Naive B cell (primary cell): ENCODE measurements at regions not wholly inside any gene's neighbourhood (a gene's known extent, or its start where the extent isn't known, plus 50 kb on each side); places are given as distances from the start of the nearest gene placed in this dataset.
"Not testable (repeated sequence)": the region's sequence is repeated elsewhere in the genome, so short reads cannot be mapped to it uniquely, and the experiment has no call there.

Source experiments
- ATAC-seq, 2 donors: fragments of 150-1000 bp; cut with Tn5 transposase; 2 replicates each; pipeline ENCODE4 v1.10.0; 2021; ENCODE audit warnings: low read depth in 2 of 2, mild to moderate bottlenecking in 2 of 2, moderate library complexity in 2 of 2
- DNase-seq: peaks from one replicate; pipeline ENCODE4 v3.0.0; 2022
- H3K27ac Mint-ChIP-seq, 6 donors: one replicate each; pipeline ENCODE4 v1.8.0; 2020 to 2022; ENCODE audit warnings: mild to moderate bottlenecking in 6 of 6, mixed read lengths in 6 of 6, moderate library complexity in 5 of 6, inconsistent platforms in 2 of 6
- H3K27me3 Mint-ChIP-seq, 3 donors: one replicate each; pipeline ENCODE4 v1.8.0; 2021 to 2022; ENCODE audit warnings: mixed read lengths in 3 of 3, mild to moderate bottlenecking in 1 of 3
- H3K36me3 Mint-ChIP-seq, 2 donors: one replicate each; pipeline ENCODE4 v1.8.0; 2020 to 2022; ENCODE audit warnings: mixed read lengths in 2 of 2, inconsistent platforms in 1 of 2, mild to moderate bottlenecking in 1 of 2
- H3K4me1 Mint-ChIP-seq, 3 donors: one replicate each; pipeline ENCODE4 v1.8.0; 2020 to 2022; ENCODE audit warnings: mixed read lengths in 3 of 3, inconsistent platforms in 1 of 3, mild to moderate bottlenecking in 1 of 3, moderate library complexity in 1 of 3
- H3K4me3 Mint-ChIP-seq, 8 donors: one replicate each; pipeline ENCODE4 v1.8.0; 2020 to 2022; ENCODE audit warnings: mild to moderate bottlenecking in 8 of 8, mixed read lengths in 8 of 8, moderate library complexity in 8 of 8, inconsistent platforms in 2 of 8
- H3K9me3 Mint-ChIP-seq, 7 donors: one replicate each; pipeline ENCODE4 v1.8.0; 2020 to 2022; ENCODE audit warnings: mixed read lengths in 7 of 7, mild to moderate bottlenecking in 5 of 7, inconsistent platforms in 2 of 7, moderate library complexity in 1 of 7

DNA sequence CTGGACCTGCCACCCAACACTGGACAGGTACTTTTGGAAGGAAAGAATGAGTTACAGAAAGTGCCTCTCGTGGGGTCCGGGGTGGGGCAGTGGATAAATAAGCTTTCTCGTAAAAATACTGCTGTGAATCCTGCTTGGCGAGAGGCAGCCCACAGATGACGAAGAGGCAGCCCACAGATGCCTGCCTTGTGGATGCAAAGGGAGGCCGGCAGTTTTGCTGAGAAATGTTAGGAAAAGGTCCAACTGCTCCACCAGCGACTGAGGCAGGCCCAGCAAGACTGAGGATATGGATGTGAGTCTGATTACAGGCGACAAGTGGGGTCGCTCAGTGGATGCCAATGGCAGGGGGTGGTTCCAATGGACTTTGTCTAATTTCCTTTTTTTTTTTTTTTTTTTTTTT, 79.1 kb upstream of the PPP1R26 start:
- H3K4me3 Mint-ChIP-seq = no peak overlapping the region
- no peaks in the 10 kb centered on the region for H3K36me3 Mint-ChIP-seq
- H3K4me1 Mint-ChIP-seq = no peaks in the 10 kb centered on the region
- DNase-seq (no peak), ATAC-seq (no peak)
- peaks cover 0 to 4% (median 0%) of the 10 kb centered on the region in 7 donors for H3K9me3 Mint-ChIP-seq
- H3K27ac Mint-ChIP-seq = no peak overlapping the region
- H3K27me3 Mint-ChIP-seq = peaks cover 0 to 6% (median 3%) of the 10 kb centered on the region in 3 donors

GRCh38 chr9:135401218-135401617, 78.4 kb upstream of the PPP1R26 start:
- H3K27ac Mint-ChIP-seq = no peak overlapping the region
- H3K4me1 Mint-ChIP-seq = no peaks in the 10 kb centered on the region
- no peaks in the 10 kb centered on the region for H3K36me3 Mint-ChIP-seq
- peaks cover 3 to 10% (median 3%) of the 10 kb centered on the region in 3 donors for H3K27me3 Mint-ChIP-seq
- DNase-seq (no peak), ATAC-seq (no peak)
- peaks cover 0 to 4% (median 0%) of the 10 kb centered on the region in 7 donors for H3K9me3 Mint-ChIP-seq
- no peak overlapping the region for H3K4me3 Mint-ChIP-seq

DNA sequence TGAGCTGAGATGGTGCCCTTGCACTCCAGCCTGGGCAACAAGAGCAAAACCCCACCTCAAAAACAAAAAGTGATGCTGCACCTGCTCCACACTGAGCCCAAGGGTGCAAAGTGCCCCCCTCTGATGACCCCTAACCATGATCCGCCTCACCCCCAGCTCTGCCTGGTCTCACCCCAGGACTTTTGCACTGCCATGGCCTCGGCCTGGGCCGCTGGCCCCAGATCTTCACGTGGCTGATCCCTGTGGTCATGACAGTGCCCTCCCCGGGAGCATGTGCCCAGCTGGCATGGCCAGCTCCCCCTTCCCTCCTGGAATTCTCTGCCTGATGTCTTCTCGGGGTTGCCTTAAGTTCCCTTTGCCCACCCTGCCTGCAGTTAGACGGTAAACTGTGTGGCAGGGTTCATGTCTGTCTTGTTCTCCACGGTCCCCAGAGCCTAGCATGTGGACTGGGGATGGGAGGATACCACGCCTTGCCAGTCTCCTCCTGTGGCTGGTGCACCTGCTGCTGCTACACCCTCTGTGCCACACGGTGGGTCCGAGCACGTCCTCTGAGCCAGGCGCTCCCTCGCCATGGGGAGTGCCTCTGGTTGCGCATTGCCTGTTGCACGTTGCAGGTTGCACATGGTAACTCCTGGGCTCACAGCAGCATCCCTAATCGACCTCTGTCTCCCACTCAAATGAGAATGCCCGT, 77.4 kb upstream of the PPP1R26 start:
- DNase-seq (no peak), ATAC-seq (no peak)
- H3K36me3 Mint-ChIP-seq = no peaks in the 10 kb centered on the region
- no peak overlapping the region for H3K27ac Mint-ChIP-seq
- H3K4me1 Mint-ChIP-seq = no peaks in the 10 kb centered on the region
- H3K4me3 Mint-ChIP-seq = peak overlapping the region in 1 of 8 donors; percentile 30
- H3K9me3 Mint-ChIP-seq = peaks cover 0 to 2% (median 0%) of the 10 kb centered on the region in 7 donors
- H3K27me3 Mint-ChIP-seq = peaks cover 3 to 13% (median 5%) of the 10 kb centered on the region in 3 donors

DNA sequence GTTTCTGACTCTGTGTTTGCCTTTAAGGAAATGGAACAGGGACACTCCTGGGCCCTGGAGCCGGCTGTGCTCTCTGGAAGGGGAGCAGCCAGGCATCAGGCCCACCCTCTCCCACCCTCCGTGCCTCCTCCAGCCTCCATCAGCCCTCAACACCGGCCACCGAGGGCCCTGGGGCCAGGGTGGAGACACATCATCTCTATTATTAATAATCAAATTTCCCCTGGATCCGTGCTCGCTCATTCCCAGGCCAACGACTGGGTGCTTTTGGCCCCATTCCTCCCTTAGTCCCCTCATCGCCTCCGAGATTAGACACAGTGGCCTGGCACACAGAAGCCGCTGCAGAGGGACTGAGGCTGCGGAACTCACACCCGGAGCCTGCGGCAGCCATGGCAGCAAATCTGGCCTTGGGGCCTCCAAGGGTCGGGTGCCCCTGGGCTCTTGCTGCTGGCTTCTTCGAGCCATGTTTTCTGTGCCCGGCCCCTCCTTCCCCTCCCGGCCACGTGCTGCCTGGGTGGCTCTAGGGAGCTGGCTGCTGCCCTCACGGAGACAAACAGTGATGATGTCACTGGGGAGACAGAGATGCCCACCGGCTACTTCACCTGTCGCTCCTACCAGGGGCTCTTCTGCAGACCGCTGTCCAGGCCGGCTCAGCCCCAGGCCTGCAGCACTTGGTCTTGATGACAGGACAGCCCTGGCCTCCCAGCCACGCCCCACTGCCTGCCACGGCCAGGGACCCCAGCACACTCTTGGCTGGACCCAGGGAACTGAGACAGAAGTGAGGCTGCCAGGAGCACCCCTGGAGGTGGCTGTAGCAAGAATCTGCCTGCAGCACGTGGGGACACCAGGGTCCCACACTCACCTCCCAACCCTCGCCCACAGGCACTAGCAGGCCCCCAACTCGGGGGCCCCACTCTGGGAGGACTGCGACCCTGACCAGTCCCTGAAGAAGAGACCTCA, 76.6 kb upstream of the PPP1R26 start:
- Mint-ChIP-seq H3K27me3 (peaks cover 3 to 13% (median 5%) of the 10 kb centered on the region in 3 donors), H3K36me3 (no peaks in the 10 kb centered on the region), H3K9me3 (no peaks in the 10 kb centered on the region), H3K27ac (no peak overlapping the region), H3K4me1 (no peaks in the 10 kb centered on the region), H3K4me3 (peak overlapping the region in 1 of 8 donors; percentile 51)
- no peak for DNase-seq
- no peak for ATAC-seq

GRCh38 chr9:135403733-135404450, 75.7 kb upstream of the PPP1R26 start:
- DNase-seq (no peak), ATAC-seq (no peak)
- H3K4me1 Mint-ChIP-seq = no peaks in the 10 kb centered on the region
- H3K4me3 Mint-ChIP-seq = peak overlapping the region in 1 of 8 donors; percentile 51
- no peaks in the 10 kb centered on the region for H3K9me3 Mint-ChIP-seq
- no peaks in the 10 kb centered on the region for H3K36me3 Mint-ChIP-seq
- no peak overlapping the region for H3K27ac Mint-ChIP-seq
- H3K27me3 Mint-ChIP-seq = peaks cover 7 to 21% (median 14%) of the 10 kb centered on the region in 3 donors

DNA sequence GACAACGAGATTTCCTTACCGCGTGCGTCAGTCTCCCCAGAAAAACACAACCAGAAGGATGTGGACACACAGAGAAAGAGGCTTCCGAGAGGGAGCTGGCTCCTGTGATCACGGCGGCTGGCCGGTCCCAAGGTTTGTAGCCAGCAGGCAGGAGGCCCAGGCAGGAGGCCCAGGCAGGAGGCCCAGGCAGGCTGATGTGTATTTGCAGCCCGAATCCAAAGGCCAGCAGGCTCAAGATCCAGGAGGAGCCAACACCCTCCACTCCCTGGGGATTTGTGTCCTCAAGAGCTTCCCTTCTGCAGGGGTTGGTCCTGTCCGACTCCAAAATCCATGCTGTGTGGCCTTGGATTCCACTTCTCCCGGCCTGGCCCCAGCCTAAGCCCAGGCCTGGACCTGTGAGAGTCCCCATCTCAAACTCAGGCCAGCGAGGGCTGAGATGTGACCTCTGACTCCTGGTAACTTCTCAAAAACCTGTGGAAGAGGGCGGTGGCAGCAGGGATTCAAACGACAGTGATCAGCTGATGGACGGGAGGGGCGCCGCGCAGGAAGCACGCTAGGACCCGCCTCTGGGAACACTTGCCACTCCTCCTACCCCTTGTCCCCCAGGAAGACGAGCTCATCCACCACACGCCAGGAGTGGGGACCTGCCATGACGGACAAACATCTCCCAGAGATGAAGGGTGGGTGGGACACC, 75.0 kb upstream of the PPP1R26 start:
- DNase-seq = no peak
- Mint-ChIP-seq H3K9me3 (no peaks in the 10 kb centered on the region), H3K27me3 (peaks cover 7 to 28% (median 16%) of the 10 kb centered on the region in 3 donors), H3K4me1 (no peaks in the 10 kb centered on the region), H3K36me3 (no peaks in the 10 kb centered on the region), H3K27ac (no peak overlapping the region), H3K4me3 (no peak overlapping the region)
- no peak for ATAC-seq

DNA sequence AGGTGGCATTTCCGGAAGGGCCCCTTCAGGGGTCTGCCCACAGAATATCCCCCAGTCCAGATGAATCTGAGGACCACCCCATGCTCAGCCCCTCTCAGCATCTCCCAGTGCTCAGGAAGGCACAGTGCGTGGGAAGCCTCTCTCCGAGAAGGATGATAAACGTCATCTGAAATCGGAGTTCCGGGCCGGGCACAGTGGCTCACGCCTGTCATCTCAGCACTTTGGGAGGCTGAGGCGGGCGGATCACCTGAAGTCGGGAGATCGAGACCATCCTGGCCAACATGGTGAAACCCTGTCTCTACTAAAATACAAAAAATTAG, 74.5 kb upstream of the PPP1R26 start:
- H3K4me3 Mint-ChIP-seq, H3K4me1 Mint-ChIP-seq, ATAC-seq, H3K36me3 Mint-ChIP-seq, DNase-seq, H3K9me3 Mint-ChIP-seq, H3K27ac Mint-ChIP-seq: not testable (repeated sequence)
- H3K27me3 Mint-ChIP-seq = peaks cover 7 to 33% (median 21%) of the 10 kb centered on the region in 3 donors

DNA sequence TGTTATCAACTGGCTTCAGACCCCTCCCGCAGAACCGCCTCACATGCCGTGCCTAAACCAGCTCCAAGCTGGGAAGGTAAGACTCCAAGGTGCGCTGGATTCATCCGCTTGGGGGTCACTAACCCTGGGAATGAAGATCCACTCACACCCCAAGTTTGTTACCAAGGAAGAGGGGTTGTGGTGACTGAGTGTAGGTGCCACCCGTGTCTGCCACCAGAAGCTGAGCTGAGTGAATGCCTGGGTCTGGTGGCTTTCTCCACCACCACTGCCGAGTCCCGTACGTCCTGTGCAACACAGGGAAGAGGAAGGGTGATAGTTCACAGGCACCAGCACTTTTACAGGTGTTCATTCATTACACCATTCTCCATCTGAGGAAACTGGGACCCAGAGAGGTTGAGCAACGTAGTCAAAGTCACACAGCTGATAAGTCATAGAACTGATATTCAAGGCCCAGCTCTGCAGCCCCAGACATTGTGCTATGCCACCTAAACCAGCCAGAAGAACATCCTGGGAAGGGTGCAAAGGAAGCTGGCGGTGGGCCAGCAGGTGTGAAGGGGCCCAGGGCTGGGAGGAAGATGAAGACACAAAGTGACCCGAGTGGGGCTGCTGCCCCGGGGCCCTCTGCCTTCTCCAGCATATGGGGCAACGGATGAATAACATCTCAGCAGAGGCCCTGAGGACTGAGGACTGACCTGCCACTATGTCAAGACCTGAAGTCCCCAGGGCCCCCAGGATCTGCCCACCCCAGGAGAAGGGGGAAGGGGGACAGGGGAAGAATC, 70.9 kb upstream of the PPP1R26 start:
- DNase-seq (no peak), ATAC-seq (no peak)
- Mint-ChIP-seq H3K4me1 (no peaks in the 10 kb centered on the region), H3K9me3 (no peaks in the 10 kb centered on the region), H3K36me3 (no peaks in the 10 kb centered on the region), H3K27ac (no peak overlapping the region), H3K4me3 (no peak overlapping the region), H3K27me3 (peaks cover 4 to 36% (median 24%) of the 10 kb centered on the region in 3 donors)

DNA sequence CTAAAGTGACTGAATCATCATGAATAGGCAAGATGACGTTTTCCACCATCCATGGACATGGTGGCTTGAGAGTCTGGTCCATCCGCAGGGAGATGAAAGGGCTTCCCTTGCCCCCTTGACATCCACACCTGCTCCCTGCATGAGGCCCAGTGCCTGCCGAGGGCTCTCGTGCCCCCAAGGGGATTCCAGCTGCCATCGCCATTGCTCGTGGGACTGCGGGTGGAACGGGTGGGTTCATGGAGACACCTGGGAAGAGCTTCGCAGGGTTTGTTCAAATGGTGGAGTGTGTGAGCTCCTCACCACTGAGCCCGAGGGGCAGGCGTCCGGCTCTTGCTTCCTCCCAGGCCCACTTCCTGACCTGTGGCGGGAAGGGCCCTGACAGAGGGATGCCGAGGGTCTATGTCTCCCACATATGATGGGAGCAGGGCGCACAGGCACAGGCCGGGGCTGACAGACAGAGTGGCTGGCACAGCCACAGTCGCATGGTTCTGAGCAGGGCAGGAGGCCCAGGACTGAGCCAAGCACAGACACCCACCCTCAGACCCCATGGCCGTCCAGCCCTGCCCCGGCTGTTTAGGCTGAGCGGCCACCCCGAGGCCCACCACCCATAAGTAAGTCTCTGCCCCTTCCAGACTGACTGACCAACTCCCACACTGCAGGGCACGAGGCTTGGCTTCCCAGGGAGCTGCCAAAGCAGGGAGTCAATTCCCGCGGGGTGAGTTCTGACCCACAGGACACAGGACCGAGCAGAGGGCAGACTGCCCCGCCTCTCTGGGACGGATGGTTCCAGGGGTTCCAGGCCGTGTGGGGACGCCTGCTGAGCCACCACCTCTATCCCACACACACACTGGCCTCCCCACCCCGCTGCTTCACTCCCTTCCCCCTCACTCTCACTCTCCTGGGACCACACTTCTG, 70.0 kb upstream of the PPP1R26 start:
- Mint-ChIP-seq H3K36me3 (no peaks in the 10 kb centered on the region), H3K27me3 (peaks cover 9 to 34% (median 24%) of the 10 kb centered on the region in 3 donors), H3K9me3 (no peaks in the 10 kb centered on the region), H3K4me3 (no peak overlapping the region), H3K4me1 (no peaks in the 10 kb centered on the region), H3K27ac (no peak overlapping the region)
- no peak for DNase-seq
- no peak for ATAC-seq

DNA sequence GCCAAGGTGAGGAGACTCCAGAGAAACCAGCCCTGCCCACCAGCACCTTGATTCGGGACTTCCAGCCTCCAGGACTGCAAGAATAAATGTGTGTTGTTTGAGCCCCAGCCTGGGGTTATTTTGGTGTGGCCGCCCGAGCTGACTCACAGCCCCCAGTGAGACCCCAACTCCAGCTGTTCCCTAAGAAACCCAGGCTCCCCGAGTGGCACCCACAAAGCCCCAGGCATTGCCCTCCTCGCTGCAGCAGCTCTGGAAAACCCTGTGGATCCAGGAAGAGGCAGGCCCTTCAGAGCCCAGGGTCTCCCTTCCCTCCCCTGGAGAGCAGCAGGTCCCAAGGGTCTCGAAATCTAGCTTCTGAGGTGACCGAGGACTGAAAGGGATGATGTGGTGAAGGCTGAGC, 69.2 kb upstream of the PPP1R26 start:
- no peaks in the 10 kb centered on the region for H3K36me3 Mint-ChIP-seq
- H3K27ac Mint-ChIP-seq = no peak overlapping the region
- H3K9me3 Mint-ChIP-seq = no peaks in the 10 kb centered on the region
- ATAC-seq (no peak), DNase-seq (no peak)
- H3K27me3 Mint-ChIP-seq = peaks cover 9 to 34% (median 24%) of the 10 kb centered on the region in 3 donors
- H3K4me1 Mint-ChIP-seq = no peaks in the 10 kb centered on the region
- no peak overlapping the region for H3K4me3 Mint-ChIP-seq

GRCh38 chr9:135410831-135411473, 68.6 kb upstream of the PPP1R26 start:
- H3K9me3 Mint-ChIP-seq = no peaks in the 10 kb centered on the region
- no peaks in the 10 kb centered on the region for H3K36me3 Mint-ChIP-seq
- H3K27me3 Mint-ChIP-seq = peaks cover 9 to 33% (median 24%) of the 10 kb centered on the region in 3 donors
- H3K4me1 Mint-ChIP-seq = no peaks in the 10 kb centered on the region
- DNase-seq = no peak
- no peak overlapping the region for H3K4me3 Mint-ChIP-seq
- no peak for ATAC-seq
- no peak overlapping the region for H3K27ac Mint-ChIP-seq
